Erythroblast (primary cell): ENCODE measurements at regions not wholly inside any gene's neighbourhood (a gene's known extent, or its start where the extent isn't known, plus 50 kb on each side); places are given as distances from the start of the nearest gene placed in this dataset.

Experiments
- GATA1 ChIP-seq: IDR thresholded peaks from 2 replicates; pipeline ENCODE4 v1.6.1; 2011; ENCODE audit warnings: low read depth, mild to moderate bottlenecking, control low read depth, low read length, moderate library complexity
- POLR2A ChIP-seq: IDR thresholded peaks from 2 replicates; pipeline ENCODE4 v1.6.1; 2011; ENCODE audit warnings: mild to moderate bottlenecking, low read length

DNA sequence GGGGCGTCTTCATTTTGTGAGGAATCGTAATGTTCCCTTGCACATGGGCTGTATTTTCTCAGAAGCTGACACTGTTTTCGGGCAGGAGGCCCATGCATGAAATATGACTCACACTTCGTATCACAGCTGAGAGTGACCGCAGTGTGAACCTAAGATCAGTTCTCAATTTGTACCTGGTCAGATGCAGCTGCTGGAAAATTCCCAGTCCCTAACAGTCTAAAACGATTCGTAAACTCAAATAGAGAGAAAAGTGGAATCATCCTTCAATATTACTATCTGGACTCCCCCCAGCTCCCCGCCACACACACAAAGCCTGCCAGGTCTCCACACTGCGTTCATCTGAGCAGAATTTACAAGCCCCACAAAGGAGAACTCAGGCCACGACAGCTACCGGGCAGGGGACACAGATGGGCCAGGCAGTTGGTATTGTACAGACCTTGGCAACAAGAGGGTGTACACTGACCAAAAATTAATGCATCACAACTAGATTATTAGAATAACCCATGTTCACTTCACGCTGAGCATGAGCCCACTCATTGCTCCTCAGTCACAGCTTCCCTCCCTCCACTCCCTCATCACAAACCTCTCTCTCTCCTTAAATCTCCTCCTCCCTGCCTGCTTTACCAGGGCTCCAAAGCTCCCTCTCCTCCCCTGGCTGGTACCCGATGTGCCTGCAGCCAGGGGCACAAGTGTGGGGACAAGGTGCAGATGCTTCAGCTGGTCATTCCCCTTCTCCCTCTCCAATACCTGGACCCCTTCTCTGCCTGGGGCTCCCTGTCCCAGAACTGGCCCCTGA is 488.4 kb downstream of the PREX1 start:
- TF ChIP-seq POLR2A = no peak
- TF ChIP-seq GATA1 = no peak
